GM19438 (cell line): ENCODE measurements at regions not wholly inside any gene's neighbourhood (a gene's known extent, or its start where the extent isn't known, plus 50 kb on each side); places are given as distances from the start of the nearest gene placed in this dataset.
A peak's percentile ranks its signal among the peaks of the same experiment; 100 is the strongest.
"Not testable (repeated sequence)": the region's sequence is repeated elsewhere in the genome, so short reads cannot be mapped to it uniquely, and the experiment has no call there.

Experiments
- ATAC-seq: cut with Tn5 transposase; IDR thresholded peaks from one replicate; pipeline ENCODE4 v1.9.1; 2021; ENCODE audit warnings: low read depth; ENCODE audit not compliant: unreplicated experiment

DNA sequence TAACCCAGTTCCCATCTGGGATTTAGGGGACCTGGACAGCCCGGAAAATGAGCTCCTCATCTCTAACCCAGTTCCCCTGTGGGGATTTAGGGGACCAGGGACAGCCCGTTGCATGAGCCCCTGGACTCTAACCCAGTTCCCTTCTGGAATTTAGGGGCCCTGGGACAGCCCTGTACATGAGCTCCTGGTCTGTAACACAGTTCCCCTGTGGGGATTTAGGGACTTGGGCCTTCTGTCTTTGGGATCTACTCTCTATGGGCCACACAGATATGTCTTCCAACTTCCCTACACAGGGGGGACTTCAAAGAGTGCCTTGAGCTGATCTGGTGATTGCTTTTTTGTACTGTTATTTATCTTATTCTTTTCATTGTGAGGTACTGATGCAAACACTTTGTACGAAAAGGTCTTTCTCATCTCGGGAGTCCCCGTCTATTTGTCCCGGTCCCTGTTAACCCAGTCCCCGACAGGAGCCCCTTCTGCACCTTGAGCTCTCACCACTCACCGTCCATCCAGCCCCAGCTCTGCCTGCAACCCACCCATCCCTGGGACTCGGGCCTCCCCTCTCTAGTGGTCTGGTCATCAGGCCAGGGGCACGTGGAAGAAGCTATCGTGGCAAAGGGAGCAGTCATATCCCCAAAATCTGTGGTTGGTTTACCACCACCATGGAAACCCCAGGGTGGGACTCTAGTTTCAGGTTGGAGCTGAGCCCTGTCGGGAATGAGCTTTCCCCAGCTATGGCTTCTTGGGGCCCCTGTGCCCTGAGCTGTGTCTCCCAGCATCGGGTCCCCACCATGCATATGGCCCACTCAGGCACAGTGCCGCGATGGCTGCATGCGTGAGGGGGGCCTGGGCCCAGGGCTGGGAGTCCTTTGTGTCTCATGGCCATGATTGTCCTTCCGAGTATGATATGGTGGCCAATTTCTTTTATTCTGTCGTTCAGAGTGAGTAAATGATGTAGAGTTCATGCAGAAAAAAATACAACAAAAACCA is 270.4 kb upstream of the PLCXD1 start:
- not testable (repeated sequence) for ATAC-seq

DNA sequence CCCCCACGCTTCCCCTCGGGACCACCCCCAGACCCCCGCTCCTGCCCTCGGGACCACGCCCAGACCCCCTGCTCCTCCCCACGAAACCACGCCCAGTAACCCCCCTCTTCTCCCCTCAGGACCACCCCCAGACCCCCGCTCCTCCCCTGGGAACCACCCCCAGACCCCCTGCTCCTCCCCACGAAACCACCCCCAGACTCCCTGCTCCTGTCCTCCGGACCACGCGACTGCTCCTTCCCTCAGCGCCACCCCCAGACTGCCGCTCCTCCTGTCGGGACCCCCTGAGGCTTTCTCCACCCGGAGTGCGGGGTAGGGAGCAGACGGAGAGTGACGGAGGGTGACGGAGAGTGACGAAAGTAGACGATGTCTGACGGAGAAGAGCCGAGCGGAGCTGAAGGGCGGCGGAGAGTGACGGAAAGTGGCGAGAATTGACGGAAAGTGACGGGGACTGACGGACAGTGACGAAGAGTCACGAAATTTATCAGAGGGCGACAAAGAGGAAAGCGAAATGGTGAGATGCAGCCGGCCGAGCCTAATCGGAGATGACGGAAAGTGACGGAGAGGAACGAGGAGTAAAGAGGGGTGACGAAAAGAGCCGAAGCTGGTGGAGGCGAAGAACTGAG is 267.2 kb upstream of the PLCXD1 start:
- not testable (repeated sequence) for ATAC-seq

DNA sequence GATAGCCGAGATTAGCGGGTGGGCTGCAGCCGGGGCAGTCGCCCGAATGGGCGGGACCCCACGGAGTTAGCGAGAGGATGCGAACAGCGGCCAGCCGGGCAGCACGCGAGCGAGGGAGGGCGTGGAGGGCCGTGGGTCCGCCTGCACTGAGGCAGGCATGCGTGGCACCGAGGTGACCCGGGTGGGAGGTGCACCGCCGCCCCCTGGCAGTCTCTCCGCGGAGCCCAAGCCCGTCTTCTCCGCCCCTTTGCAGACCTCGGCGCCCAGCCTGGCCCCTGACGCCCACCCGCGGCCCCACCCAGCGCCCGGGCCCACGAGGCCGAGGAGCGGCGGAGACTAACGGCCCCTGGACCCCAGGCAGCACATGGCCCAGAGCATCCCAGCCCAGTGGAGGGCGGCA is 266.7 kb upstream of the PLCXD1 start:
- ATAC-seq = not testable (repeated sequence)

DNA sequence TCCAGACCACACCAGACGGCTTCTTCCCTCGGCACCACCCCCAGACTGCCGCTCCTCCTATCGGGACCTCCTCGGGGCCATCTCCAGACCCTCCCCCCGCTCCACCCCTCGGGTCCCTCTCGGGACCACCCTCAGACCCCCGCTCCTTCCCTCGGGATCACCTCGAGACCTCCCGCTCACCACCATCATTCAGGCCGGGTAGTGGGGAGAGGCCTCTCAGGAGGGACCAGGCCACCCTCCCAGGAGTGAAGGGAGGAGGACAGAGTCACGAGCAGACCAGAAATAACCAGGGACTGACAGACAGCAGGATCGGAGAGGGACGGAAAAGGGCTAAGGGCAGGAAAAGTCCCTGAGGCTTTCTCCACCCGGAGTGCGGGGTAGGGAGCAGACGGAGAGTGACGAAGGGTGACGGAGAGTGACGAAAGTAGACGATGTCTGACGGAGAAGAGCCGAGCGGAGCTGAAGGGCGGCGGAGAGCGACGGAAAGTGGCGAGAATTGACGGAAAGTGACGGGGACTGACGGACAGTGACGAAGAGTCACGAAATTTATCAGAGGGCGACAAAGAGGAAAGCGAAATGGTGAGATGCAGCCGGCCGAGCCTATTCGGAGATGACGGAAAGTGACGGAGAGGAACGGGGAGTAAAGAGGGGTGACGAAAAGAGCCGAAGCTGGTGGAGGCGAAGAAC is 262.3 kb upstream of the PLCXD1 start:
- ATAC-seq = peak; percentile 94

DNA sequence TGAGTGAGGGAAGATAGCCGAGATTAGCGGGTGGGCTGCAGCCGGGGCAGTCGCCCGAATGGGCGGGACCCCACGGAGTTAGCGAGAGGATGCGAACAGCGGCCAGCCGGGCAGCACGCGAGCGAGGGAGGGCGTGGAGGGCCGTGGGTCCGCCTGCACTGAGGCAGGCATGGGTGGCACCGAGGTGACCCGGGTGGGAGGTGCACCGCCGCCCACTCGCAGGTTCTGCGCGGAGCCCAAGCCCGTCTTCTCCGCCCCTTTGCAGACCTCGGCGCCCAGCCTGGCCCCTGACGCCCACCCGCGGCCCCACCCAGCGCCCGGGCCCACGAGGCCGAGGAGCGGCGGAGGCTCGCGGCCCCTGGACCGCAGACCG is 261.7 kb upstream of the PLCXD1 start:
- not testable (repeated sequence) for ATAC-seq

DNA sequence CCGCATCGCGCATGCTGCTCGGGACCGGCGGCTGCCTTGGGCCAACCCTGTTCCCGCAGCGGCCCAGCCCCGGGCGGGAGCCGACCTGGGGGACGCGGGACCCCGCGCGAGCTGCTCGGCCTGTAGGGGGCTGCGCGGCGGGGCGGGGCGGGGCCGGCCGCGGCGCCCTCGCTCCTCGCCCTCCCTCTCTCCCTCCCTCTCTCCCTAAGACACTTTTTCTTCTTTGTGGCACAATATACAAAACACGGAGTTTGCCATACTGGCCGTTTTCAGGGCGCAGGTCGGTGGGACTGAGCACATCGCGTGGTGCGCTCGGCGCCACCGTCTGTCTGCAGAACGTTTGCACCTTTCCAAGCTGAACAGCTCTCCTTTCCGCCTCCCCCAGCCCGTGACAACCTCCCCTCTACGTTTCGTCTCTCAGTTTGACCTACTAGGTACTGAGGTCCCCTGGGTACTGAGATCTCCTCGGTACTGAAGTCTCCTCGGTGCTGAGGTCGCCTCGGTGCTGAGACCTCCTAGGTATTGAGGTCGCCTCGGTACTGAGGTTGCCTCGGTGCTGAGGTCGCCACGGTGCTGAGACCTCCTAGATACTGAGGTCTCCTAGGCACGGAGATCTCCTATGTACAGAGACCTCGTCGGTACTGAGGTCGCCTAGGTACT is 261.1 kb upstream of the PLCXD1 start:
- ATAC-seq = no peak

DNA sequence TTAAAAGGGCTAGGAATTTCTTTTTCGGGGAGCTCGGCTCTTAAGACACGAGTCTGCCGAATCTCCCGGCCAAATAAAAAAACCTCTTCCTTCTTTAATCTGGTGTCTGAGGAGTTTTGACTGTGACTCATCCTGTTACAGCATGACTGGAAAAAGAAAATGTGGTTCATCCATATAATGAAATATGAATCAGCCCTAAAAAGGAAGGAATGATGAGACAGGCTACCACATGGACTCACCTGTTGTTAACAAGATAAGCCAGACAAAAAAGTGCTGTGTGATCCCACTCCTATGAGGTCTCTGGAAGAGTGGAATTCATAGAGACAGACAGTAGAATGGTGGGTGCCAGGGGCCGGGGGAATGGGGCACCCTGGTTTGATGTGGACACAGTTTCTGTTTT is 257.0 kb upstream of the PLCXD1 start:
- ATAC-seq = not testable (repeated sequence)
